GM12875 (cell line): ENCODE measurements at regions not wholly inside any gene's neighbourhood (a gene's known extent, or its start where the extent isn't known, plus 50 kb on each side); places are given as distances from the start of the nearest gene placed in this dataset.

Experiments used
- H3K4me3 ChIP-seq: one replicate; pipeline ENCODE4 v1.5.1; 2011; ENCODE audit warnings: low read depth, low read length, control low read depth
- CTCF ChIP-seq: IDR thresholded peaks from 2 replicates; pipeline ENCODE4 v1.5.1; 2011; ENCODE audit warnings: low read depth, mild to moderate bottlenecking, control low read depth, inconsistent platforms, low read length, moderate library complexity, borderline replicate concordance; ENCODE audit not compliant: insufficient read depth

GRCh38 chr6:14811775-14812428, 434.0 kb upstream of the JARID2 start:
- H3K4me3 ChIP-seq: no peak overlapping the region
- no peak for TF ChIP-seq CTCF

- H3K4me3 ChIP-seq: no peak overlapping the region
- TF ChIP-seq CTCF: no peak
Observed at GRCh38 chr6:14814016-14814415, 431.9 kb upstream of the JARID2 start.

- TF ChIP-seq CTCF: no peak
- H3K4me3 ChIP-seq: no peak overlapping the region
Observed at GRCh38 chr6:14816116-14816859, 429.6 kb upstream of the JARID2 start.

GRCh38 chr6:14817074-14817473, 428.8 kb upstream of the JARID2 start:
- H3K4me3 ChIP-seq: no peak overlapping the region
- TF ChIP-seq CTCF: no peak

GRCh38 chr6:14818422-14818884, 427.4 kb upstream of the JARID2 start:
- H3K4me3 ChIP-seq: no peak overlapping the region
- TF ChIP-seq CTCF: no peak

GRCh38 chr6:14819001-14819400, 426.9 kb upstream of the JARID2 start:
- no peak for TF ChIP-seq CTCF
- H3K4me3 ChIP-seq: no peak overlapping the region
